IPS-20b (cell line): ENCODE measurements at regions not wholly inside any gene's neighbourhood (a gene's known extent, or its start where the extent isn't known, plus 50 kb on each side); places are given as distances from the start of the nearest gene placed in this dataset.

Experiments
- H3K27ac ChIP-seq: one replicate; pipeline ENCODE4 v1.5.1; 2013; ENCODE audit warnings: low read length
- H3K27me3 ChIP-seq: 2 replicates; pipeline ENCODE4 v1.6.1; 2013; ENCODE audit warnings: mild to moderate bottlenecking, low read length, inconsistent platforms; ENCODE audit not compliant: insufficient read depth
- H3K36me3 ChIP-seq: 2 replicates; pipeline ENCODE4 v1.6.1; 2013; ENCODE audit warnings: low read depth, mild to moderate bottlenecking, inconsistent platforms, low read length, moderate library complexity; ENCODE audit not compliant: insufficient read depth
- H3K4me1 ChIP-seq: 2 replicates; pipeline ENCODE4 v1.6.1; 2013; ENCODE audit warnings: mild to moderate bottlenecking, control low read depth, inconsistent platforms, low read length, moderate library complexity; ENCODE audit not compliant: insufficient read depth
- H3K4me3 ChIP-seq: 2 replicates; pipeline ENCODE4 v1.5.1; 2013; ENCODE audit warnings: mild to moderate bottlenecking, low read length, inconsistent platforms
- H3K9ac ChIP-seq: 2 replicates; pipeline ENCODE4 v1.6.1; 2013; ENCODE audit warnings: low read depth, mild to moderate bottlenecking, inconsistent platforms, low read length, moderate library complexity
- H3K9me3 ChIP-seq: 2 replicates; pipeline ENCODE4 v1.6.1; 2013; ENCODE audit warnings: mild to moderate bottlenecking, low read depth, low read length, inconsistent platforms; ENCODE audit not compliant: insufficient read depth

DNA sequence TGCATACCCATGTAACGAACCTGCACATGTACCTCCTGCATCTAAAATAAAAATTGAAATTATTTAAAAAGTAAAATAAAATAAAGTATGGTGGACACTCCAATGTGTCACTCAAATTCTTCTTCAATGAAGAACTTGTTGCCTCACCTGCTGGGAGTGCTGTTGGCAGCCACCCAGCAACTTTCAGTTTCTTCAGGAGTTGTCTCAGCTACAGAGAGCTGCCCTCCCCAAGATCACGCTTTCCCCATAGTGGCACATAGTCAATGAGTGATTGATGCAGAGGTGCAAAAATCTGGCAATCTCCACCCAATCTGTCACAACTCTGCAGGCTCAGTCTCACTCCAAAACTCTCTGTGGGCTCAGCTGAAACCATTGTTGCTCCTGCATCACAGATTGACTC lies 92.3 kb upstream of the C11orf87 start:
- Histone ChIP-seq H3K36me3 (no peaks in the 10 kb centered on the region), H3K4me1 (no peaks in the 10 kb centered on the region), H3K27ac (no peak overlapping the region), H3K9ac (no peak overlapping the region), H3K9me3 (no peaks in the 10 kb centered on the region), H3K27me3 (no peaks in the 10 kb centered on the region), H3K4me3 (no peak overlapping the region)

DNA sequence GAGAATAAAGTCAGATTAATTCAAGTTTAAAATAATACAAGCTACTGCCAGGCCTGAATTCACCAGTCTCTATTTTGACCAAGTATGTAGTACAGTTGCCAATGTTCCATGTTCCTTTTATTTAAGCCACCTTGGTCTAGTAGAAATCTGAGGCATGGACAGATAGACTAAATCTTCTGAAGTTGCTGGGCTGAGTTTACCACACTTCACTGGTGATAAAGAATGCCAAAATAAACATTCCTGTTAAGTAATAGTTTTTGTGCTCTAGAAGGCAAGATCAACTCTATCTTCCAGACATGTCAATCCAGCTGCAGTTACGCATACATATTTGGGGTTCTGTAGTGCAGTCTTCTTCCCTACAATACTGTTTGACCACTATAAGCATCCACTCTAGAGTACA lies 83.9 kb upstream of the C11orf87 start:
- Histone ChIP-seq H3K4me3 (no peak overlapping the region), H3K9ac (no peak overlapping the region), H3K27ac (no peak overlapping the region), H3K27me3 (no peaks in the 10 kb centered on the region), H3K4me1 (no peaks in the 10 kb centered on the region), H3K36me3 (no peaks in the 10 kb centered on the region), H3K9me3 (no peaks in the 10 kb centered on the region)

DNA sequence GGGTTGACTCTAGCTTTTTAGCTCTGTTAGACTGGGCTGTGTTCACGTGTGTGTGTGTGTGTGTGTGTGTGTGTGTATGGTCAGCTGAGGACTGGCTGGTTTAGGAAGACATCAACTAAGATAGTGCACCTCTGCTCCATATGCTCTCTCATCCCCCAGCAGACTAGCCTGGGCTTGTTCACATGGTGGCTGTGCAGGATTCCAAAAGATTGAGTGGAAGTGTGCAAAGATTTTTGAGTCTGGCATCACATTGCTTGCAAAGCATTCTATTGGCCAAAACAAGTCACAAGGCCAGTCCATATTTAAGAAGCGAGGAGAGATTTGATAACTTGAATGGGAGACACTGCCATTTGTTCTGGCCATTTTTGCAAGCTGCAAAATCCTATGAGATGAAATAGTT lies 79.7 kb upstream of the C11orf87 start:
- Histone ChIP-seq H3K9me3 (no peaks in the 10 kb centered on the region), H3K27ac (no peak overlapping the region), H3K36me3 (no peaks in the 10 kb centered on the region), H3K4me1 (no peaks in the 10 kb centered on the region), H3K4me3 (no peak overlapping the region), H3K27me3 (no peaks in the 10 kb centered on the region), H3K9ac (no peak overlapping the region)

DNA sequence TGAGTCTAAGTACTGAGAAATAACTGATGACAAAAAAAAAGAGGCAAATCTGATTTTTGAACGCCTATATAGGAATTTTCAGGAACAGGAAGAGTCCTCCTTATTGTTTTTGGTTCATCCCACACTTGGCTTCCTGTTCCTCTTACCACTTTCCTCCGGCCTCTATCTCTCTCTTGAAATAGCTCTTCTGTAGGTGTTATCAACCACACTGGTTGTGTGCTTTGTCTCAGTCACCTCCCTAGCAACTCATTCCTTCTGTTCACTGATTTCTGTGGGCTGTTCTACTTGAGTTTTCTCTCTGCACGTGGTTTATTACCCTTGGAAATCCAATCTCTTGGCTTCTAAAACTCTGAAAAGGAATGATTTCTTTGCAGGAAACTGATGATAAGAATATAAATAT lies 78.7 kb upstream of the C11orf87 start:
- Histone ChIP-seq H3K27ac (no peak overlapping the region), H3K4me3 (no peak overlapping the region), H3K9me3 (no peaks in the 10 kb centered on the region), H3K9ac (no peak overlapping the region), H3K4me1 (no peaks in the 10 kb centered on the region), H3K36me3 (no peaks in the 10 kb centered on the region), H3K27me3 (no peaks in the 10 kb centered on the region)

DNA sequence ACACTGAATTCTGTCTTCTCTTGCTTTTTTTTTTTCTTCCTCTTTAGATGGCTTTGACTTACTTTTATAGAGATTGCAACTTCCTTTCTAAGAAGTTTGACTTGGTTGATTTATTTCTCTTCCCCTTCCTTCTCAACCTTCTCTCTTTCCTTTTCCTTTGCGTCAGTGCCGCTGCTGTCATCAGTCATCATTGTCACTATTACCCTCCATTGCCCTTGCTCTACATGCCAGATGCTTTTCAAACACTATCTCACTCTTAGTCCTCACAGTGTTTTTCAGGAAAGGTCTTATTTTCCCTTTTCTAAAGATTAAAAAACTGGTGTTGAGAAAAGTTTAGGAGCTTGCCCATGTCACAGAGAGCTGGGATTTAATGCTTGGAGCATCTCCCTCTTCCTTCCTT lies 74.7 kb upstream of the C11orf87 start:
- Histone ChIP-seq H3K4me3 (no peak overlapping the region), H3K9ac (no peak overlapping the region), H3K27ac (no peak overlapping the region), H3K4me1 (no peaks in the 10 kb centered on the region), H3K36me3 (no peaks in the 10 kb centered on the region), H3K9me3 (no peaks in the 10 kb centered on the region), H3K27me3 (no peaks in the 10 kb centered on the region)

DNA sequence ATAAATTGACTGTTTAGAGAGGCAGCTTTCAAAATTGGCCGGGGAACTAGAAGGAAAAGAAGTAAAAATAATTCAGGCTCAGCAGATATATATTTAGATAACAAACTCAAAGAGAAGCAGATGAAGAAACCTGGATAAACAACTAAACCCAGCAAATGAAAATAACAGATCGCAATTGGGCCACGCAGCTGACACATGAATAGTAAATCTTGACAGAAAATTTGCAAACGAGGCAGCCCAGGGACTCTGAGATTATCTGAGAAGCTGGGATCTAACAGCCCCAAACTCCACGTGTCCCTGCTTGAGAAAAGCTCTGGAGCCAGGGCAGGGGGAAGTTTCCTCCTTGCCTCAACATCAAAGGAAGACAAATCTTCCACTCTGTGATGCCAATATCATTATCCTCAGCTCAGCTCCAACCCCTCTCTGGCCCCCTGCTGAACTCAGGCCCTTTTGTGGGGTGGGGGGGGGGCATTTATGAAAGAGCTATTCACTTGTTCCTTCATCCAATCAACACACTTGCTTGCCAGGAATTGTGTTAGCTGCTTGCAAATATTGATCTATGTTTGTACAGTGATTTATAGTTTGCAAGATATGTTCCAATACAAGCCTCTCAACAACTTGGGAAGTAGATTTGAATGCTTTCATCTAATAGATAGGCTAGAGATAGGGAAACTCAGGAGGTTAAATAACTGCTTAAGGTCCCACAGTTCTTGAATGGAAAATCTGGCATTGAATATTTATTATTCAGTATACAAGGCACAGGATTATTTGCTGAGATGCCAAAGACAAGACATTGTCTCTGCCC lies 72.5 kb upstream of the C11orf87 start:
- H3K4me1 ChIP-seq: no peaks in the 10 kb centered on the region
- H3K36me3 ChIP-seq: no peaks in the 10 kb centered on the region
- H3K27me3 ChIP-seq: no peaks in the 10 kb centered on the region
- H3K27ac ChIP-seq: no peak overlapping the region
- no peaks in the 10 kb centered on the region for H3K9me3 ChIP-seq
- no peak overlapping the region for H3K4me3 ChIP-seq
- H3K9ac ChIP-seq: no peak overlapping the region

DNA sequence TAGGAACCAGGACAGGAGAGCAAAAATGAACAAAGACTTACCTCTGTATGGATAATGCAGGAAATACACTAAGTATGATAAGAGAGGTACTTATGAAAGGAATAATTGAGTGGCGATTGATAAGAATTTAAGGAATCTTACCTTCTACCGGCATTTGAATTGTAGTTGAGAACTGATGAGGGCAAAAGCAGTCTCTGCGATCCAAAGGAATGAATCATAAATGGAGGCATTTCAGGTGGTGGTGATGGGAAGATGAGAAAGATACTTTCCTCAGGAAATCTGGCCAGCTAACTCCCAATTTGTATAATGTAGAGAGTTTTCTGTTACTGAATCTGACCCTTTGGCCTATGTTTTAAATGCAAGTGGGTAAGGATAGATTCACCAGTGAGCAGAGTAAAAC lies 71.9 kb upstream of the C11orf87 start:
- no peaks in the 10 kb centered on the region for H3K9me3 ChIP-seq
- no peaks in the 10 kb centered on the region for H3K27me3 ChIP-seq
- H3K36me3 ChIP-seq: no peaks in the 10 kb centered on the region
- H3K9ac ChIP-seq: no peak overlapping the region
- H3K27ac ChIP-seq: no peak overlapping the region
- no peak overlapping the region for H3K4me3 ChIP-seq
- no peaks in the 10 kb centered on the region for H3K4me1 ChIP-seq

DNA sequence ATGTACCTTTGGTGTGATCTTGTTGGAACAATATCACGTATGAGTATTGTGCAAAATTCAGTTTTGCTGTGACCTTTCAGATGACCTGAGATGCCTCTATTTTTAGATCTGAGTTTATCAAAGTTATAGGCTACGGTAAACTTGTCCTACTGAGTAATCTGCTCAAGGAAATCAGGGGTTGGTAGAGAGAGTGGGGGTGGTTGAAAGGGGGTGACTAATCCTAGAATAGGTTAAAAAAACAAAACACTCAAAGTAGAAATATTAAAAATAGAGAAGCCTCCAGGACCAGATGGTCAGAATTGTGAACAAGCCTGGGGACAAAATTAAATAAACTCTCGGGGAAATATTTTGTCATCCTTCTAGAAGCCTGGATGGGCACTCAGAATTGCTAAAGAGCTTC lies 59.9 kb upstream of the C11orf87 start:
- H3K4me3 ChIP-seq: no peak overlapping the region
- no peak overlapping the region for H3K9ac ChIP-seq
- H3K4me1 ChIP-seq: no peaks in the 10 kb centered on the region
- H3K9me3 ChIP-seq: no peaks in the 10 kb centered on the region
- H3K36me3 ChIP-seq: no peaks in the 10 kb centered on the region
- no peaks in the 10 kb centered on the region for H3K27me3 ChIP-seq
- H3K27ac ChIP-seq: no peak overlapping the region

DNA sequence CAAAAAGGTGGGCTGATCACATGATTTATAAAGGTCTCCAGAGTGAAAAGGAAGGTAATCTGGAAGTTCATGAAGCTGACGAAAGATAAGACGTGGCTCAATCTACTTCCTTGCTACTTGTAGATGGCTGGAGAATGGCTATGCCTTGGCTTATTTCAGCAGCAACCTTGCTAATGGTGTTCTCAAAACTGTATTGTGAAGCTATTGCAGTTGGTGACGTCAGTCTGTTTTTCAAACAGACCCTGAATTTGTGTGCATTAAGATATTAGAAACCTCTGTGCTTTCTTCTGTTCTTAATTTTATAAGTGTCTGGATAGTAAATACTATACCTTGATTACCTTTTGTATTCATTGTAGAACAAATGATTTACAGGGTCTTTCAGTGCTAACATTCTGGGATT lies 58.3 kb upstream of the C11orf87 start:
- no peaks in the 10 kb centered on the region for H3K4me1 ChIP-seq
- no peaks in the 10 kb centered on the region for H3K27me3 ChIP-seq
- H3K27ac ChIP-seq: no peak overlapping the region
- no peak overlapping the region for H3K9ac ChIP-seq
- H3K9me3 ChIP-seq: peaks cover under 1% of the 10 kb centered on the region; the same call in 1 of the 2 replicates
- no peak overlapping the region for H3K4me3 ChIP-seq
- H3K36me3 ChIP-seq: no peaks in the 10 kb centered on the region

DNA sequence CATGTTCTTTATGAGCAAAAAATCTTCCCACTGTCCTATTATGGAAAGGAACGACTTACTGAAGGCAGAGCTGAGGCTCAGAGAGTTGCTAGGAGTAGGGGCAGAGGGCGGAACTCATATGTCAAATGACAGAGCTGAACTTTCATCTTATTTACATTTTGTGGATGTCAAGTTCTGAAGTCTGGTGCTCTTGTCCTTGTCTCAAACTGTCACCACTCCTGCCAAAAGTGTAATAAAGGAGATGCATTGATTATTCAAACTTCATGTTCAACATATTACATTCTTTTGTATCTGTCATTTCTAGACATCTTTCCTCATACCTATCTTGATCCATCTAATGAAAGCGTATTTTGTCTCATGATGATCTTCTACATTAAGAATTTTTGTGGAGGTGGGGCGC lies 57.1 kb upstream of the C11orf87 start:
- H3K9ac ChIP-seq: no peak overlapping the region
- no peaks in the 10 kb centered on the region for H3K36me3 ChIP-seq
- no peaks in the 10 kb centered on the region for H3K4me1 ChIP-seq
- H3K9me3 ChIP-seq: peaks cover 4% of the 10 kb centered on the region; the same call in 1 of the 2 replicates
- no peak overlapping the region for H3K27ac ChIP-seq
- no peaks in the 10 kb centered on the region for H3K27me3 ChIP-seq
- no peak overlapping the region for H3K4me3 ChIP-seq

DNA sequence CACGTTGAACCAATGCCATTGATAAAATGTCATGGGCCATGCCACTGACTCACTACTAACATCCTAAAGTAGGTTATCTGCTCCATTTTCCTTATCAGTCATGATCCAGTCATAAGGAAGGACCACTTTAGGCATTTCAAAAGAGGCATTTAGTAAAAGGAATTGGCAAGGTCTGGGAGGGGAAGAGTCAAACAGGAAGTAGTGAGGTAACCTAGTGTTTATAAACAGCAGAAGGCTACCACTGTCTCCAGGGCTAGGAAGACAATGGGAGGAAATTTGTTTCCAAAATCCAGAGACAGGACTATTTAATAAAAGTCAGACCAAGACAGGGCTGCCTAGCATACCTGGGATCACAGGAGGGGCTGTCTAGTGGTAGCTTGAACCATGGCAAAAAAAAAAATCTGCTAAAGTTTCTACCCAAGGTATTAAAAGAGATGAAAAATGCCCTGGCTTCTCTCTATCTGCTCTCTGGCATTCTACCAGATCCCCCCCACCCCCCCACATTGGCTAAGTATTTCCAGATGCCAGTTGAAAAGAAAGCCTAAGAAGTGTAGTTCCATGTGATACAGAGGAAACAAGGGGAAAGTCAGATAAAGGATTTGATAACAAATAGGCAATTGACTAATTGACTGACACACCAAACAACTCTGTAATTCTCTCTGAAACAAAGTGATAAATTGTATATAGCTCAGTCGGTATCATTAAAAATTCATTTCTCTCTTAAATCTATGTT lies 50.4 kb upstream of the C11orf87 start:
- H3K27ac ChIP-seq: no peak overlapping the region
- H3K27me3 ChIP-seq: no peaks in the 10 kb centered on the region
- no peak overlapping the region for H3K9ac ChIP-seq
- H3K36me3 ChIP-seq: no peaks in the 10 kb centered on the region
- H3K4me1 ChIP-seq: no peaks in the 10 kb centered on the region
- H3K4me3 ChIP-seq: no peak overlapping the region
- peaks cover 4% of the 10 kb centered on the region; the same call in 1 of the 2 replicates for H3K9me3 ChIP-seq
